Astrocyte (in vitro differentiated cells and primary cell): ENCODE measurements at regions not wholly inside any gene's neighbourhood (a gene's known extent, or its start where the extent isn't known, plus 50 kb on each side); places are given as distances from the start of the nearest gene placed in this dataset.

Source experiments
- DNase-seq: peaks from one replicate; pipeline ENCODE4 v3.0.0-alpha.2; 2010; ENCODE audit warnings: low read depth
- FAIRE-seq: peaks from 2 replicates; lab custom pipeline; 2011; peaks lifted over from hg19 to GRCh38; lab: Jason Lieb, UNC
- H2AFZ ChIP-seq: 2 replicates; pipeline ENCODE4 v1.6.0; 2012; ENCODE audit warnings: low read depth, low read length, inconsistent platforms
- H3K27ac ChIP-seq: 2 replicates; pipeline ENCODE4 v1.5.1; 2011; ENCODE audit warnings: low read depth, low read length, inconsistent platforms
- H3K27me3 ChIP-seq: 2 replicates; pipeline ENCODE4 v1.6.0; 2011; ENCODE audit warnings: low read length, inconsistent platforms; ENCODE audit not compliant: insufficient read depth
- H3K36me3 ChIP-seq: 2 replicates; pipeline ENCODE4 v1.5.1; 2011; ENCODE audit warnings: low read length, inconsistent platforms; ENCODE audit not compliant: insufficient read depth
- H3K4me1 ChIP-seq: 2 replicates; pipeline ENCODE4 v1.5.1; 2011; ENCODE audit warnings: low read length, inconsistent platforms; ENCODE audit not compliant: insufficient read depth
- H3K4me2 ChIP-seq: 2 replicates; pipeline ENCODE4 v1.6.0; 2012; ENCODE audit warnings: low read length, inconsistent platforms
- H3K4me3 ChIP-seq: 2 replicates; pipeline ENCODE4 v1.5.1; 2011; ENCODE audit warnings: low read depth, mild to moderate bottlenecking, low read length, inconsistent platforms; ENCODE audit not compliant: insufficient read depth
- H3K79me2 ChIP-seq: 2 replicates; pipeline ENCODE4 v1.6.0; 2012; ENCODE audit warnings: mild to moderate bottlenecking, low read length, inconsistent platforms; ENCODE audit not compliant: insufficient read depth
- H3K9ac ChIP-seq: 2 replicates; pipeline ENCODE4 v1.6.0; 2012; ENCODE audit warnings: mild to moderate bottlenecking, low read length, inconsistent platforms
- H3K9me3 ChIP-seq: 2 replicates; pipeline ENCODE4 v1.5.1; 2012; ENCODE audit warnings: low read depth, mild to moderate bottlenecking, low read length, inconsistent platforms; ENCODE audit not compliant: insufficient read depth
- H4K20me1 ChIP-seq: 2 replicates; pipeline ENCODE4 v1.6.0; 2012; ENCODE audit warnings: low read length, inconsistent platforms; ENCODE audit not compliant: insufficient read depth
- H3K27ac Mint-ChIP-seq: one replicate; pipeline ENCODE4 v1.8.0; 2021; ENCODE audit warnings: mild to moderate bottlenecking, mixed read lengths; ENCODE audit not compliant: unreplicated experiment
- H3K27me3 Mint-ChIP-seq: one replicate; pipeline ENCODE4 v1.8.0; 2021; ENCODE audit warnings: low read depth, mixed read lengths; ENCODE audit not compliant: unreplicated experiment
- H3K36me3 Mint-ChIP-seq: one replicate; pipeline ENCODE4 v1.8.0; 2021; ENCODE audit warnings: low read depth, mixed read lengths; ENCODE audit not compliant: unreplicated experiment
- H3K4me1 Mint-ChIP-seq: one replicate; pipeline ENCODE4 v1.8.0; 2021; ENCODE audit warnings: low read depth, mixed read lengths; ENCODE audit not compliant: unreplicated experiment
- H3K4me3 Mint-ChIP-seq: one replicate; pipeline ENCODE4 v1.8.0; 2021; ENCODE audit warnings: mild to moderate bottlenecking, moderate library complexity, mixed read lengths; ENCODE audit not compliant: unreplicated experiment
- H3K9me3 Mint-ChIP-seq: one replicate; pipeline ENCODE4 v1.8.0; 2021; ENCODE audit warnings: mild to moderate bottlenecking, mixed read lengths; ENCODE audit not compliant: unreplicated experiment
- CTCF ChIP-seq: IDR thresholded peaks from 2 replicates; pipeline ENCODE4 v1.5.1; 2011; ENCODE audit warnings: low read depth, mild to moderate bottlenecking, inconsistent platforms, low read length, moderate library complexity; ENCODE audit not compliant: insufficient read depth
- EZH2 ChIP-seq: IDR thresholded peaks from 2 replicates; pipeline ENCODE4 v1.6.1; 2012; ENCODE audit warnings: mild to moderate bottlenecking, low read length, inconsistent platforms; ENCODE audit not compliant: insufficient read depth

GRCh38 chr4:124955476-124955875 is 242.9 kb upstream of the ANKRD50 start:
- no peak for DNase-seq
- peaks cover 8% of the 10 kb centered on the region for H3K4me1 ChIP-seq
- FAIRE-seq = no peak
- no peaks in the 10 kb centered on the region for H3K27me3 ChIP-seq
- H2AFZ ChIP-seq = no peak overlapping the region
- no peaks in the 10 kb centered on the region for H3K79me2 ChIP-seq
- no peak overlapping the region for H3K27ac ChIP-seq
- no peak overlapping the region for H3K4me3 ChIP-seq
- H3K4me2 ChIP-seq = no peak overlapping the region
- H3K9ac ChIP-seq = no peak overlapping the region
- H3K36me3 Mint-ChIP-seq = no peaks in the 10 kb centered on the region
- peaks cover 7% of the 10 kb centered on the region for H3K9me3 Mint-ChIP-seq
- H3K27ac Mint-ChIP-seq = no peak overlapping the region
- H3K9me3 ChIP-seq = peaks cover 2% of the 10 kb centered on the region
- peaks cover 8% of the 10 kb centered on the region for H3K4me1 Mint-ChIP-seq
- H4K20me1 ChIP-seq = no peaks in the 10 kb centered on the region
- no peak overlapping the region for H3K4me3 Mint-ChIP-seq
- no peaks in the 10 kb centered on the region for H3K27me3 Mint-ChIP-seq
- no peaks in the 10 kb centered on the region for H3K36me3 ChIP-seq
- no peak for TF ChIP-seq CTCF
- TF ChIP-seq EZH2 = no peak

GRCh38 chr4:124954046-124954445 is 241.5 kb upstream of the ANKRD50 start:
- Histone ChIP-seq H3K27me3 (no peaks in the 10 kb centered on the region), H3K4me3 (no peak overlapping the region), H3K9me3 (no peaks in the 10 kb centered on the region), H3K9ac (no peak overlapping the region), H3K4me1 (peaks cover 9% of the 10 kb centered on the region), H3K27ac (no peak overlapping the region), H2AFZ (no peak overlapping the region), H3K36me3 (no peaks in the 10 kb centered on the region), H3K4me2 (no peak overlapping the region), H4K20me1 (no peaks in the 10 kb centered on the region), H3K79me2 (no peaks in the 10 kb centered on the region)
- peaks cover 9% of the 10 kb centered on the region for H3K4me1 Mint-ChIP-seq
- H3K36me3 Mint-ChIP-seq = no peaks in the 10 kb centered on the region
- FAIRE-seq (no peak), DNase-seq (no peak)
- H3K27me3 Mint-ChIP-seq = no peaks in the 10 kb centered on the region
- H3K27ac Mint-ChIP-seq = no peak overlapping the region
- peaks cover 2% of the 10 kb centered on the region for H3K9me3 Mint-ChIP-seq
- H3K4me3 Mint-ChIP-seq = no peak overlapping the region
- TF ChIP-seq CTCF (no peak), EZH2 (no peak)

- no peaks in the 10 kb centered on the region for H3K27me3 Mint-ChIP-seq
- TF ChIP-seq EZH2 (no peak), CTCF (no peak)
- H3K9me3 Mint-ChIP-seq = peaks cover 2% of the 10 kb centered on the region
- H3K27ac ChIP-seq = no peak overlapping the region
- peaks cover 14% of the 10 kb centered on the region for H3K4me1 Mint-ChIP-seq
- no peaks in the 10 kb centered on the region for H3K79me2 ChIP-seq
- peaks cover 14% of the 10 kb centered on the region for H3K4me1 ChIP-seq
- FAIRE-seq (no peak), DNase-seq (no peak)
- H3K4me3 ChIP-seq = no peak overlapping the region
- no peaks in the 10 kb centered on the region for H3K9me3 ChIP-seq
- no peaks in the 10 kb centered on the region for H3K36me3 Mint-ChIP-seq
- no peak overlapping the region for H2AFZ ChIP-seq
- no peak overlapping the region for H3K27ac Mint-ChIP-seq
- no peaks in the 10 kb centered on the region for H3K36me3 ChIP-seq
- no peak overlapping the region for H3K9ac ChIP-seq
- no peaks in the 10 kb centered on the region for H4K20me1 ChIP-seq
- no peak overlapping the region for H3K4me2 ChIP-seq
- no peak overlapping the region for H3K4me3 Mint-ChIP-seq
- H3K27me3 ChIP-seq = no peaks in the 10 kb centered on the region
Observed at GRCh38 chr4:124953486-124953885, 241.0 kb upstream of the ANKRD50 start.
